GM18508 (cell line): ENCODE measurements at regions not wholly inside any gene's neighbourhood (a gene's known extent, or its start where the extent isn't known, plus 50 kb on each side); places are given as distances from the start of the nearest gene placed in this dataset.

Experiments
- ATAC-seq: cut with Tn5 transposase; IDR thresholded peaks from one replicate; pipeline ENCODE4 v1.9.1; 2021; ENCODE audit warnings: moderate number of reproducible peaks; ENCODE audit not compliant: insufficient read depth, unreplicated experiment

GRCh38 chr3:161975201-161975600, 478.6 kb downstream of the OTOL1 start:
- no peak for ATAC-seq

DNA sequence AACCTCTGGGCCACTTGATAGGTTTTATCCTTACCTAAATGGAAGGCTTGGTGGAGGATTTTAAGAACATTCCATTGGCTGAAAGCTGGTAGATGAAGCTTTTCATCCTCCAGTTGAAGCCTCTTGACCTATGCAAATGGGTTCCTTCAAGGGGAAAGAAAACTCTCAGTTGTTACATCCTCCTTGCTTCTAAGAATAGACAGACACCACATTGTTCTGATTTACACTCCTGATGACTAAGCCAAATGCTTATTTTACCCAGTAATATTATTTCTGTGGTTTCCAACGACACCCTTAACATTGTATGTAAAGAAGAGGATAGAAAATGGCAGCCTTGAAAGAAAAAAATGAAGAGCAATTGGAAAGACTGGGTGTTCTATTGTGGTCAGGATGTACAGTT, 480.5 kb downstream of the OTOL1 start:
- ATAC-seq: no peak

GRCh38 chr3:161977850-161978249, 481.2 kb downstream of the OTOL1 start:
- ATAC-seq: no peak

GRCh38 chr3:161987933-161988332, 491.3 kb downstream of the OTOL1 start:
- ATAC-seq: no peak

- ATAC-seq: no peak
Observed at GRCh38 chr3:161989012-161989411, 492.4 kb downstream of the OTOL1 start.

DNA sequence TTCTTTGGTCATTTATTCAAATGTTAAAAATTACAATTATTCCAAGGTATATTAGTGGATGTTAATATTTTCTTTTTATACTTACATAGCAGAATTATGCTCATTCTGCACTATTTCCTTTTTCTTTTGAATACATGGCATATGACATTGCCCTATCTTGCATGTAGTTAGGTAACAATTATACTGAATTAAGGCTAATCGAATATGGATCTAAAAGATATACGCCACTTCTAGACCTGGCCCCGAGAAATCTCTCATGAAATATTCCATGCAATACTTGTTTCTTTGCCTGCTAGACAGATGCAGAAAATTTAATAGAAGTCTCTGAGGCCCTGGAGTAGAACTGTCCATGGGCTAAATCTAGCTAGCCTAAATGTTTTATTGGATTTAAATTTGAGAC, 493.4 kb downstream of the OTOL1 start:
- ATAC-seq: no peak

DNA sequence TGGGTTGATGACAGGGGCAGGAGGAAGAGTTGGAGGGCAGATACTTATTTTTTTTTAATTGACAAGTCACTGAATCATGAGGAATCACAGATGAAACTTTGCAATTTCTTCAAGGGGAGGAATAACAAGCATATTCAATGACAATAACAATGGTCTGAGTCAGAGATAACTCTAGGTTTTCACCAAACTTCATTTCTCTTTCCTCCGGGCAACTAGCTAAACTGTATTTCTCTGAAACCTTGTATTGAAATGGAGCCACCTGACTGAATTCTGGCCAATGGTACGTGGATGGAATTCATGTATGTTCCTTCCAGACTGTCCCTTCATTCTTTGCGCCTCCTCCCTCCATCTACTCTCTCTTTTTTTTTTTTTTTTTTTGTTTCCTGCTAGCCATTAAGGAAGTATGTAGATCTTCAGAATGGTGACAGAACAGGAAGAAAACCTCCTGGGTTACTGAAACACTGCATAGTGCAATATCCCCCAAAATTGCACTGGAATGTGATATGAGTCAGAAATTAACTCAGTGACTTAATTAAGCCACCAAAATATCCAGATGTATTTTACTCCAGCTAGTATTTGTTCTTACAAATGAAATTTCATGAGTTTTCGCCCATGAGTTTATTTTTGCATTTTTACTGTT, 495.4 kb downstream of the OTOL1 start:
- no peak for ATAC-seq

DNA sequence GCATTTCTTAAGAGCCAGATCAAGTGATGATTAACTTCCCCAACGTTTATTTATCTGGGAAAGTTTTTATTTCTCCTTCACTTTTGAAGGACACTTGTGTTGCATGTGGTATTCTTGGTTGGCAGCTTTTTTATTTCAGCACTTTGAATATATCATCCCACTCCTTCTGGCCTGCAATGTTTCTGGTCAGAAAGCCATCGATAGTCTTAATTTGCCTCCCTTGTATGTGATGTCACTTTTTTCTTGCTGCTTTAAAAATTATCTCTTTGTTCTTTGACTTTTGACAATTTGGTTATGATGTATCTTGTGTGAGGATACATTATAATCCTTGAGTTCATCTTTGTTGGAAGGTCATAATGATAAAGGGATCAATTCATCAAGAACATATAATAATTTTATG, 503.2 kb downstream of the OTOL1 start:
- no peak for ATAC-seq

- no peak for ATAC-seq
Observed at GRCh38 chr3:162007722-162008121, 511.1 kb downstream of the OTOL1 start.

DNA sequence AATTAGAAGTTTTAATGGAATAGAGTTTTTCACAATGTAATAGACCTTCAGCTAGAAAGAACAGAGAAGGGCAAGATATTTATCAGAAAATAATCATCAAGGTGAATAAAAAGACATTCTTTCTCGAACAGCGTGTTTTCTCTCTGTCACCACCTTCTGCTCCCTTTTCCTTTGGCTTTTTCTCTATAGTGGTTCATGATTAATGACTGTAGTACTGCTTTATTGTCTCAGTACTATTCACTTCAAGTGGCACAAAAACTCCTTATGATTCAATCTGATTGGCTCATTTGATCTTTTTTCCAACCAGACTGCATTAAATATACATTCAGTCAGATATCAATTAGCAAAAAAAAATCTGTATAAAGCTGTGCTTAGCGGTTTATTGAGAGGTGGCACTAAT, 516.0 kb downstream of the OTOL1 start:
- no peak for ATAC-seq

- no peak for ATAC-seq
Observed at GRCh38 chr3:162014284-162014683, 517.7 kb downstream of the OTOL1 start.

DNA sequence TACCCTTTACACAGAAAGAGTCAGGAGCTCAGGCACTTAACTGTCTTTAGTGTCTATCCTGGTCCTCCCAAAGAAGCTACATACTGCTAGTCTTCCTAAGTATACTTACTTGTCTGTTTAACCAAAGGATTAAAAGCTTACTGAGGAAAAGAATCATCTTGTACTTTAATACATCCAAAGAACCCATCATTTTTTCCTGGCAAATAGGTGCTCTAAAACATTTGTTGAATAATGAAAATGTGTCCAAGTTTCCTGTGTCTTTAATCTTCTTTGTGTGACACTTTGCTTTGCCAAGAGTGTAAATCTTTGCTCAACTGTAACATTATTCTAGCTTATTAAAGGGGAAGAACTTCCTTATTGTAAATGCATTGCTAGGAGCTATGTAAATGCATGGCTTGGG, 519.2 kb downstream of the OTOL1 start:
- no peak for ATAC-seq

GRCh38 chr3:162019817-162020216, 523.2 kb downstream of the OTOL1 start:
- no peak for ATAC-seq

DNA sequence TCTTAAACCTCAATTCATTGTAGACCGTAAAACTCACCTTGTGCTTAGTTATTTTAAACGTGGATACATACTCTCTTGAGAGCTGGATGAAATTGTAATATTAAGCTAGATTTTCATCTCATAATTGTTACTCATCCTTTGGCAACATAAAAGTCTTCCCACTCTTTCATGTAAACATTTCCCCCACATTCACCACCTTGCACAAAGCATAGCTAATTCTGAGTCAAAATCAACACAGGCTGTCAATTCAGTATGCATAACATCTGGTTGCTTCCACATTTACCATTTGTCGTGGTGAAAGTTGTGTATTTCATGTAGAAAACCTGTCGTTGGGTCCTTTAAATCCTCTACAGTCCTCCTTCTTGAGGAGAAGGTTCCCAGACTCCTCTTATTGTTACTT, 524.6 kb downstream of the OTOL1 start:
- ATAC-seq: no peak

DNA sequence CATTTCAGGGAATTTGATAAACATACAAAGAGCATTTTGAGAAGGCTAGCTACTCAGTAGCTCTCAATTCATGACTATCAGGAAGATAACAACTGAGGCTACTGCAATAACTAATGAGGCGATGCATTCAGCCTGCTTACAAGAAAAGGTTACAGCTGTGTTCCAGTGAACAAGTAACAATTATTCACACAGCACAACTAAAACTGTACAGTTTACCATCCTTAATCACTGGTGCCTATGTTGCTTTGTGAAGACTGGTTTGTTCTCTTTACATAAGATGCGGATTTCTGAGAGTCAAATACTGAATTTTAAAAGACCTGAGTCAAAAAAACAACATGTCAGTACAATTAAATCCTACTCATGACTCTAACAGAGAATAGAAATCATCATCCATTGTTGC, 526.3 kb downstream of the OTOL1 start:
- ATAC-seq: no peak

DNA sequence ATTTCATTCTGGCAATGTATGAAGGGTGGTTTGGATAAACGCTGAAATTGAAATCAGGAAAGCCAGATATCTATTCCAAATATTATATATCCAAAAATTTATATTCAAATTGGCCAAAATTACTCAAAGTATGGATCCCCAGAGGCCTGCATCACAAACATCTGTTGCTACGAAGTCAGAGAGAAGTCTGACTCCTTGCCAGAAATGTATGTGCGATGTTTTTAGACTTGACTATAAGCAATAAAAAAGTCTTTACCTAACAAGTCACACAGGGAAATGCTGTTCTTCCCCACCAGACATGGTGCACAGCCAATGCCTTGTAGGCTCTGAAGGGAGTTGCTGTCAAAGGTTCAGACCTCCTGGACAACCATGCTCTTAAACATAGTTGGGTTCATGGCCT, 533.1 kb downstream of the OTOL1 start:
- ATAC-seq: no peak

DNA sequence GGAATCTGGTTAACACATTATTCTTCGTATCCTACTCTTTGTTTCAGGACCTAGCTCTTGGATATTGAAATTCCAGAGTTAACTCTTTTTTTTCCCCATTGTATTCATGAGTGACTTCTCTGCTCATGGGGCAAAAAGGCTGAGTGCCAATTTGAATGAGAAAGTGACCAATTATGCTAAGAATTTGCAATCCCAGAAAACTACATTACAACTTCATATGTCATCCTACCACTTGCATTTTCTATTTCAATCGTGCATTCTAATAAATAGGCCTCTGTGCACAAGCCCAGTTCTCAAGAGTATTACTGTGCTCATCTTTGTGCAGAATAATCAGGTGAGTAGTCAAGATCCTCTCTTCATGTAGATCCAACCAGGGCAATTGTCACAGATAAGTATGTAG, 537.8 kb downstream of the OTOL1 start:
- ATAC-seq: no peak

- ATAC-seq: no peak
Observed at GRCh38 chr3:162041622-162042021, 545.0 kb downstream of the OTOL1 start.

DNA sequence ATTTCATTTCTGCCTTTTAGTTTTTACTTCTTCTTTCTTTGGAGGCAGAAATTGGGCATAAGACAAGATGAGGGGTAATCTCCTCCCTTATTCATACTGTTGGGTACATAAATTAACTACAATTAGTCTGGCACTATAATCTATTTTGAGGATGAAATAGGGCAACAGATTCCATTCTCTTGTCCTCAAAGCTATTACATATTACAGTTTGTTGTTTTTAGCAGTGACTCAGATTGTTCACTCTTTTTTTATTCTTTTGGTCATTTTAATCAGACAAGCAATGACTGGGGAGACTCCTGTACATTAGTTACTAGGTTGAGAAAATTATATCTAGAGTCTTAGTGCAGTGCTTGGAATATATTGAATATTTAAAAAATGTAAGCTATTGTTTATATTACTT, 556.0 kb downstream of the OTOL1 start:
- no peak for ATAC-seq

DNA sequence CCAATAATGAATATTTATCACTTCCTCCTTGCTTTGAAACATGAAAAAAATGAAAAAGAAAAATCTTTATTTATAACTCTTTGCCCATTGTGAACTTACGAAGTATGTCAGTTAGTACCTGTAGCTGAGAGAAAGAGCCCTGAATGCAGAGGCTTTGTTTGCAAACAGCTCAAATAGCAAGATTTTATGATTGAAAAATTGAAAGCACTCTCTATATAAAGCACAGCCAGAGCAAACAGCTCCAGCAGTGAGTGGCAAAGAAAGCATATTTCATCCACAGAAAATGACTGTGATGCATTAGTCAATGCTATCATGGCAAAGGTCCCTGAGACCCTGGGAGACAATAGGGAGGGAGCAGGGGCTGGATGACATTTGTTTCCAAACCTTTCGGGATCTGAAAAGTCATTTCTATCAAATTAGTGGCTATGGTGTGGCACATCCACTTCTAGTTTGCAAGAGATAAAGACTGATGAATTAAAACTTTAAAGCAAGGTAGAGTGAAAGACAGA, 576.1 kb downstream of the OTOL1 start:
- no peak for ATAC-seq

GRCh38 chr3:162073422-162073975, 576.9 kb downstream of the OTOL1 start:
- ATAC-seq: no peak

DNA sequence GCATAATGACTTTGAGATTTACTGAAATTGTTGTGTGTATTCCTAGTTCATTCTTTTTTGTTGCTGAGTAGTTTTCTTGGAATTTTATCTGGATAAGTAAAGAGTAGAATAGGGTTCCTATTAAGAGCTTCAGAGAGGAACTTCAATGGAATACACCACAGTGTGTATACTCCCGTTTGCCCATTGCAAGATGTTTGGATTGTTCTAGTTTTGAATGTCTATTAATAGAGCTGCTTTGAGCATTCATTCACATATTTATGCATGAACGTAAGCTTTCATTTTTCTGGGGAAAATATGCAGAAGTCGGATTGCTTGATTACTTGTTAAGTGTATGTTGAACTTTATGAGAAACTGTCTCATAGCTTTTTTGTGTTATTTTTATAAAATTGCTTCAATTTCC, 580.5 kb downstream of the OTOL1 start:
- ATAC-seq: no peak
